NCI-H128 (cell line): ENCODE measurements at regions not wholly inside any gene's neighbourhood (a gene's known extent, or its start where the extent isn't known, plus 50 kb on each side); places are given as distances from the start of the nearest gene placed in this dataset.

ENCODE experiments used
- DNase-seq: peaks from one replicate; lab custom pipeline; 2025; ENCODE audit not compliant: unreplicated experiment; lab: John Stamatoyannopoulos, UW

DNA sequence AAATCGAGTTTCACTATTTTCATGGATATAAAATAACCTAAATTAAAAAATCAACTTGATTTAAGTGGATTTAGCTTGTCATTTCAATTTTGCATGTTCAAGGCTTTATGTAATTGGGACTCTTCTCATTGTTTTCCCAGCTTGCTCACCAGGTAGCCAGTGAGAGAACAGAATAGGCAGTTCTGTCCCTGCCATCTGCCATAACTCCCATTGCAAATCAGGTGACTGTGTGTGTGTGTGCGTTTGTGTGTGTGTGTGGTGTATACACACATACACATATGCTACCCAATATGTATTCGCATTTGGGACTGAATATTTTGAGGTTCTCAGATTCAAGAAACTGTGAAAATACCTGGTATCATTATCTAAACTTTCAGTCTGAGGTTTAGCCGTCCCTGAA lies 1069.8 kb downstream of the IGSF11 start:
- DNase-seq, result no peak

GRCh38 chr3:117977504-117978228 lies 1057.0 kb downstream of the IGSF11 start:
- DNase-seq, result no peak

- no peak for DNase-seq
Measured at GRCh38 chr3:117979466-117979865, 1055.2 kb downstream of the IGSF11 start.

DNA sequence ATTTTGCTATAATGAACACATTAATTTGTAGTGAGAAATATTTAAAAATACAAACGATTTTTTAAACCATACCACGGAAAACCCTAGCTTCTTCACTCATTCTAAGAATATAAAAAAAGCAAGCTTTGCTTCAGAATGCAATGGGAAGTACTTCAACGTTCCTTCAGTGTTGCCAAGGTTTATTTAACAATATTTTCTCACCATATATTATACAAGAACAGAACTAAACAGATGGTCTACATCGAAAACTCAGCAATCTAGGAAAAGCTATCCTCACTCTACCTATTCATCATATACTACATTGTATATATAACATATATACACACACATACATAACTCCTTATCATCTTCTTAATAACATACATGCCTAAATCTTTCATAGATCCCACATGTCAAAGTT lies 1047.4 kb downstream of the IGSF11 start:
- no peak for DNase-seq

GRCh38 chr3:117989982-117990381 lies 1044.7 kb downstream of the IGSF11 start:
- no peak for DNase-seq

DNA sequence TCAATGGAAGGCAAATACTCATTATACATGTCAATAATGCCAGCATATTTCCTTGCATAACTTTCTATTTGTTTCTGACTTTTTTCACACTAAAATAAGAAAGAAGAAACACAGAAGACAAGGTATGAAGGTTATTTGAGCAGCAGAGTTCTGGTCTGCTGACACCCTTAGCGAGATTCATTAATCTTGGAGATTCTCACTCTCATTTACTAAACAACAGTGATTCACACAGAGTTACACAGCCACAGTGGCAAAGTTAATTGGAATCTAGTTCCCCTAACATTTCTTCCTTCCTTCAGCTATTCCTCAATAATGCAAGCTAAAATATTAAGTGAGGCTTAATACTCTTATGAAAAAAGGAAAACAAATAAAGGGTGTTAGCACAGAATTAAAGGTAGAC lies 1044.0 kb downstream of the IGSF11 start:
- no peak for DNase-seq

- peak; percentile 20 for DNase-seq
Measured at GRCh38 chr3:117995842-117996437, 1038.7 kb downstream of the IGSF11 start.

GRCh38 chr3:117997201-117998049 lies 1037.2 kb downstream of the IGSF11 start:
- peak; percentile 85 for DNase-seq

DNA sequence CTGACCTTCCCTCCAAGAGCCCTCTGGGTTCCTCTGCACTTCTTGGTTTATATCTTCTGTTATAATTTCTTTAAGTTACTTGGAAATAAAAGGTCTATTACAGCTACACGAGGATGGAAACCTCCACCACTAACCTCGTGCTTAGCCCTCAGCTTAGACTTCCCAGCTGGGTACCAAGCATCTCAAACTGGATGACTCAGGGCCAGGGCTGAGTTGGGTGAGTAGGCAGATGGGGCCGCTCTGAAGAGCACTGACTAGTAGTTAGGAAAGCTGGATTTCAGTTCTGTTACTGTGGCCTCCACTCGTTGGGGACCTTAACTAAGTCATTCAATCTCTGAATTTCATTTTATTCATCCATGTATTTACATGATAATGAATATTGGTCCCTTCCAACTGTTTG lies 1036.6 kb downstream of the IGSF11 start:
- no peak for DNase-seq

- DNase-seq, result no peak
Measured at GRCh38 chr3:118000219-118000618, 1034.4 kb downstream of the IGSF11 start.

DNA sequence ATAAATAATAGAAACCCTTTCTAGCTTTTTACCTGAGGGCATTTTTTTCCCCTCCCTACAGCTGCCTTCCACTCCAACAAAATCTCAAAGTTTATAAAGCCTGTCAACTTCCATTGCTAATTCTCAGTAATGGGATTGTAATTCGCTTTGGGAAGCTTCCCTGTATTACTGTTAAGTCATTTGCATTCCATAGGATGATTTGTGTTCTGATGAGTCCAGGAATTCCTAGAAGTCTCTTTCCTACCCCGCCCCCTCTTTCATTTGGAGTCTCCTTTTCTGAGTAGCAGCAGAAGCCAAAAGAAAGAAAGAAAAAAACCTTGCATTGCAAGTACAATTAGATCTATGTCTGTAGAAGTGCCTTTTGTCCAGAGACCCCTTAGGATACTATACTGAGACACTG lies 1033.3 kb downstream of the IGSF11 start:
- DNase-seq, result no peak

DNA sequence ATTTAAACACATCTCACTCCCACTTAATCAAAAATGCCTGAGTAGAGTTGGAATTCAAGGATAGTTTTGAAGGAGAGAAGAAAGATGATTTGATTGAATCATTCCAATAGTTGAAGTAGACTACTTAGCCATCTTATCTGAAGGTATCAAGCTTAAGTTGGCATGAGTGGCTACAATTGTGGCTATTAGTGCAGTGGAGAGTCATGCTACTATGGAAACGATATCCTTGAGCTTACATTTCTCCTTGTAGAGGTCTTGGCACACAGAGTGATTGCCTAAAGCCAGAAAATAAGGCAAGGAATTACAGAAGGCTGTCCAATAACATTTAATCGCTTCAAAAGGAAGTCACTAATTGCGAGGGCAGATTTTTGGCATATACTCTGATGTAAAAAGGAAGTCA lies 1022.7 kb downstream of the IGSF11 start:
- DNase-seq, result no peak

- DNase-seq, result no peak
Measured at GRCh38 chr3:118029049-118029448, 1005.6 kb downstream of the IGSF11 start.

GRCh38 chr3:118036215-118036614 lies 998.4 kb downstream of the IGSF11 start:
- DNase-seq, result no peak

GRCh38 chr3:118055381-118055780 lies 979.3 kb downstream of the IGSF11 start:
- DNase-seq, result no peak

- no peak for DNase-seq
Measured at GRCh38 chr3:118057086-118057485, 977.6 kb downstream of the IGSF11 start.

- no peak for DNase-seq
Measured at GRCh38 chr3:118059096-118059495, 975.5 kb downstream of the IGSF11 start.

DNA sequence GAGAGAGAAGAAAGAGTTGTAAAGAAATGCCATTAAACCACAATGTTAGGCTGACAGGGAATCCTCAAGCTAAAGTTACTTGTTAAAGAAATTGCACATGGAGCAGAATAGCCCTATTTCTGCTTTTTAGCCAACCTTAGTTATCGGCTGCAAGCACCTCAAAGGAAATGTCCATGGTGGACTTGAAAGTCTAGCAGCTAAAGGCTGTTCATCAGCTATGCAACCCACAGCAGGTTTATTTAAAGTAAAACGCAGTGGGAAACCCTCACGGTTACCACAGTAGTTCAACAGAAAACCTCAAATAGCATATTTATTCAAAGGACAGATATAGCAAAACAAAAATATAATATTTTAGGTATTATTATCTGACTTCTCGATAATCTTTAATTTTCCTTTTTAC lies 967.2 kb downstream of the IGSF11 start:
- no peak for DNase-seq

- DNase-seq, result no peak
Measured at GRCh38 chr3:118075873-118076272, 958.8 kb downstream of the IGSF11 start.

DNA sequence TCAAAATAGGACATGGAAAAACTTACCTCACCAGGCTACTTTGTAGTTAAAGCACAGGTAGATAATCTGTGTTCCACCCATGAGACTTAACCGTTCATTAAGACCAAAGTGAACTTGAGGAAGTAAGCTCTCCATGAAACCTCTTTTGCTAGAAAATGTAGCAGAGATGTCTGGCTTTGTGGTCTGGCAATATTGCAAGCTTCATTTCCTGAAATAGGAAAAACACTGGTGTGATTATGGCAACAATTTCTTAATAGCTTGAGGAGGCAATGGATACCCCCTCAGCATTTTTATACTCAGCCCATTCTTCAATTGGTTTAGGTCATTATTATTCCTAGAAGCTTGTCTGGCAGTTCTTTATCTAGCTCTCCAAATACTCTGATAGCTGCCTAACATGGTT lies 957.3 kb downstream of the IGSF11 start:
- DNase-seq, result no peak

- no peak for DNase-seq
Measured at GRCh38 chr3:118080889-118081288, 953.8 kb downstream of the IGSF11 start.

DNA sequence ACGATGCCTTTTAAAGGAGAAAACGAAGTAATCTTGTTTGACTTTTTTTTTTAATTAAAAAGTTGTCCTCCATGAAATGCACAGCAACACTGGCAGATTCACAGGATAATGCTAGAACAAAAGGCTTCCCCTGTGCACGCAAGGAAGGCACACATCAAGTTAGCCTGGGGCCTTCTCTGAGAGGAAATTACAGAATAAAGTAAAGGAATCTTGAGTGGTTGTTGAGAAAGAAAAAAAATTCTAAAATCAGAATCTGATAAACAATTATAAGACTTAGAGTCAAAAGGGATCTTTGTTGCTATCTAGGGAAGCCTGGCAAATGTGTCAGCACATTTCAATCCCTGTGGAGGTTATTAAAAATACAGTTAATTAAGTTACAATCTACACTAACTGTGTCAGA lies 946.0 kb downstream of the IGSF11 start:
- DNase-seq, result no peak
